ENCODE measurements at regions not wholly inside any gene's neighbourhood (a gene's known extent, or its start where the extent isn't known, plus 50 kb on each side); places are given as distances from the start of the nearest gene placed in this dataset.

GRCh38 chr17:77375917-77376651, 235.3 kb downstream of the SEC14L1 start:
- peak; percentile 63 to 70 for DNase-seq (ENCODE audit: extremely low read depth in 1 of 2, low read depth in 1 of 2)

GRCh38 chr17:77376795-77377709, 236.3 kb downstream of the SEC14L1 start:
- no peak for DNase-seq (ENCODE audit: extremely low read depth in 1 of 2, low read depth in 1 of 2)

GRCh38 chr17:77377710-77378235, 237.0 kb downstream of the SEC14L1 start:
- no peak for DNase-seq (ENCODE audit: extremely low read depth in 1 of 2, low read depth in 1 of 2)

GRCh38 chr17:77378318-77379064, 237.7 kb downstream of the SEC14L1 start:
- DNase-seq (ENCODE audit: extremely low read depth in 1 of 2, low read depth in 1 of 2) = no peak

- no peak for DNase-seq (ENCODE audit: extremely low read depth in 1 of 2, low read depth in 1 of 2)
These were observed 238.3 kb downstream of the SEC14L1 start for GRCh38 chr17:77379065-77379428.

GRCh38 chr17:77379832-77380231, 239.1 kb downstream of the SEC14L1 start:
- no peak for DNase-seq (ENCODE audit: extremely low read depth in 1 of 2, low read depth in 1 of 2)

- no peak for DNase-seq (ENCODE audit: extremely low read depth in 1 of 2, low read depth in 1 of 2)
These were observed 239.8 kb downstream of the SEC14L1 start for GRCh38 chr17:77380395-77381184.

- DNase-seq (ENCODE audit: extremely low read depth in 1 of 2, low read depth in 1 of 2) = no peak
These were observed 240.5 kb downstream of the SEC14L1 start for GRCh38 chr17:77381185-77381700.

- DNase-seq (ENCODE audit: extremely low read depth in 1 of 2, low read depth in 1 of 2) = no peak
These were observed 241.0 kb downstream of the SEC14L1 start for GRCh38 chr17:77381731-77382130.

GRCh38 chr17:77382356-77382911, 241.7 kb downstream of the SEC14L1 start:
- no peak for DNase-seq (ENCODE audit: extremely low read depth in 1 of 2, low read depth in 1 of 2)

GRCh38 chr17:77382966-77383612, 242.3 kb downstream of the SEC14L1 start:
- DNase-seq (ENCODE audit: extremely low read depth in 1 of 2, low read depth in 1 of 2) = no peak

GRCh38 chr17:77383613-77384608, 243.1 kb downstream of the SEC14L1 start:
- no peak for DNase-seq (ENCODE audit: extremely low read depth in 1 of 2, low read depth in 1 of 2)

- no peak for DNase-seq (ENCODE audit: extremely low read depth in 1 of 2, low read depth in 1 of 2)
These were observed 245.2 kb downstream of the SEC14L1 start for GRCh38 chr17:77385750-77386501.

- DNase-seq (ENCODE audit: extremely low read depth in 1 of 2, low read depth in 1 of 2) = no peak
These were observed 245.9 kb downstream of the SEC14L1 start for GRCh38 chr17:77386502-77387192.

GRCh38 chr17:77387891-77388290, 247.1 kb downstream of the SEC14L1 start:
- no peak for DNase-seq (ENCODE audit: extremely low read depth in 1 of 2, low read depth in 1 of 2)

GRCh38 chr17:77388384-77389306, 247.9 kb downstream of the SEC14L1 start:
- no peak for DNase-seq (ENCODE audit: extremely low read depth in 1 of 2, low read depth in 1 of 2)
